PC-9 (cell line): ENCODE measurements at regions not wholly inside any gene's neighbourhood (a gene's known extent, or its start where the extent isn't known, plus 50 kb on each side); places are given as distances from the start of the nearest gene placed in this dataset.

ENCODE experiments used
- BruUV-seq: library from RNA; stranded (reverse); fragments of 400-500 nt; replicated peaks from 2 replicates; lab custom pipeline; 2021; lab: Mats Ljungman, UMichigan
- CTCF ChIA-PET: fragments of 300-600 bp; sonication (Branson Sonifier 250); formaldehyde crosslinking; loops from one replicate; lab custom pipeline; 2022; ENCODE audit warnings: antibody characterized with exemption; lab: Charles Lee
- POLR2A ChIA-PET: fragments of 300-600 bp; sonication (Branson Sonifier 250); formaldehyde crosslinking; loops from one replicate; lab custom pipeline; 2022; ENCODE audit warnings: antibody characterized with exemption; ENCODE audit not compliant: unreplicated experiment; lab: Charles Lee
- DNase-seq, 2 experiments: peaks; one replicate each; pipeline versions ENCODE4 v3.0.0 to v3.0.0-alpha.2; 2015 to 2022; ENCODE audit warnings: mixed read lengths in 1 of 2
- H2AFZ ChIP-seq: fragments of 200-600 bp; sonication (generic); 2 replicates; pipeline ENCODE4 v1.8.1; 2017; ENCODE audit warnings: antibody characterized with exemption
- H3F3A ChIP-seq: fragments of 200-600 bp; sonication (generic); 2 replicates; pipeline ENCODE4 v1.8.1; 2017; ENCODE audit warnings: antibody characterized with exemption, mild to moderate bottlenecking, low read depth; ENCODE audit not compliant: insufficient read depth
- H3K27ac ChIP-seq: fragments of 200-600 bp; sonication (generic); 2 replicates; pipeline ENCODE4 v1.6.1; 2016; ENCODE audit warnings: mixed run types
- H3K27me3 ChIP-seq: fragments of 200-600 bp; sonication (generic); 2 replicates; pipeline ENCODE4 v1.6.1; 2016; ENCODE audit warnings: low read depth, mixed run types; ENCODE audit not compliant: insufficient read depth
- H3K36me3 ChIP-seq: fragments of 200-600 bp; sonication (generic); 2 replicates; pipeline ENCODE4 v1.6.1; 2016; ENCODE audit warnings: low read depth, mixed run types
- H3K4me1 ChIP-seq: fragments of 200-600 bp; sonication (generic); replicated peaks from 2 replicates; pipeline ENCODE4 v1.6.1; 2016; ENCODE audit warnings: mixed run types; ENCODE audit not compliant: insufficient read depth
- H3K4me2 ChIP-seq: fragments of 200-600 bp; sonication (generic); 2 replicates; pipeline ENCODE4 v1.6.1; 2017; ENCODE audit warnings: mixed run types
- H3K4me3 ChIP-seq: fragments of 200-600 bp; sonication (generic); 2 replicates; pipeline ENCODE4 v1.6.1; 2016; ENCODE audit warnings: mixed run types
- H3K79me2 ChIP-seq: fragments of 200-600 bp; sonication (generic); 2 replicates; pipeline ENCODE4 v1.6.1; 2017; ENCODE audit warnings: low read depth, mixed run types
- H3K9me2 ChIP-seq: fragments of 200-600 bp; sonication (generic); 2 replicates; pipeline ENCODE4 v1.8.1; 2017; ENCODE audit warnings: mild to moderate bottlenecking; ENCODE audit not compliant: insufficient read depth
- H3K9me3 ChIP-seq: fragments of 200-600 bp; sonication (generic); 2 replicates; pipeline ENCODE4 v1.8.1; 2016; ENCODE audit warnings: low read depth; ENCODE audit not compliant: insufficient read depth
- H4K20me1 ChIP-seq: fragments of 200-600 bp; sonication (generic); 2 replicates; pipeline ENCODE4 v1.8.1; 2017; ENCODE audit not compliant: insufficient read depth
- EZH2 ChIP-seq: fragments of 200-600 bp; sonication (generic); IDR thresholded peaks from 2 replicates; pipeline ENCODE4 v1.8.0; 2017; ENCODE audit warnings: antibody characterized with exemption, low read depth
- intact Hi-C: fragments of 100-400 bp; cut with micrococcal nuclease; formaldehyde crosslinking; loops from one replicate; pipeline ENCODE4 v1.10.0; 2022; ENCODE audit not compliant: unreplicated experiment
- TF ChIP-seq, protein P1 (sequence below): fragments of 200-600 bp; sonication (generic); conservative IDR thresholded peaks from 2 replicates; pipeline ENCODE4 v1.6.1; 2017; ENCODE audit warnings: mixed run types, antibody characterized with exemption, mild to moderate bottlenecking, moderate library complexity

DNA sequence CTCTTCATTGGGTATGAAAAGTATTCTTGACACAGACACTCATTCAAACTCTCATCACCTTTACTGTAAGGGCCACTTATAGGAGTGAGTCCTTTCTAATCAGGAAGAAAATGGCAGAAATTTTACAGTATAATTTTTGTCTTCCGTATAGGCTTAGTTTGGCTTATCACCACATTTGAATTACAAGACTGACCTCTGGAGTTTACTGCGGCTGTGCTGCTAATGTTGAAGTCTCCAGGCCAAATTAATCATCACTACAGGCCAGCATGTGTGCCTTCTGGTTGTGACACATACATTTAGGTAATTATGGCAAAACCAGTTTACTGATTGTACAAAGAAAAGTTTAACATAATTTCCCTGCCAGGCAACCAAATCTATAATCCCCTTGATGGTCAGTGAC is 753.6 kb upstream of the GCFC2 start:
- Histone ChIP-seq H3K4me3 (no peak overlapping the region), H3F3A (no peaks in the 10 kb centered on the region), H3K79me2 (no peaks in the 10 kb centered on the region), H3K27me3 (0 out of 2 replicates have a peak, but pooled peaks cover 4% of the 10 kb centered on the region), H3K4me2 (no peak overlapping the region), H3K9me2 (no peaks in the 10 kb centered on the region), H3K4me1 (no peaks in the 10 kb centered on the region), H3K9me3 (no peaks in the 10 kb centered on the region), H2AFZ (no peak overlapping the region), H3K27ac (no peak overlapping the region), H3K36me3 (no peaks in the 10 kb centered on the region), H4K20me1 (no peaks in the 10 kb centered on the region)
- intact Hi-C loops: no loop called here
- BruUV-seq: no TSS peak
- DNase-seq: no peak
- POLR2A ChIA-PET: no interaction called here
- TF ChIP-seq EZH2: no peak
- TF ChIP-seq, protein P1, sequence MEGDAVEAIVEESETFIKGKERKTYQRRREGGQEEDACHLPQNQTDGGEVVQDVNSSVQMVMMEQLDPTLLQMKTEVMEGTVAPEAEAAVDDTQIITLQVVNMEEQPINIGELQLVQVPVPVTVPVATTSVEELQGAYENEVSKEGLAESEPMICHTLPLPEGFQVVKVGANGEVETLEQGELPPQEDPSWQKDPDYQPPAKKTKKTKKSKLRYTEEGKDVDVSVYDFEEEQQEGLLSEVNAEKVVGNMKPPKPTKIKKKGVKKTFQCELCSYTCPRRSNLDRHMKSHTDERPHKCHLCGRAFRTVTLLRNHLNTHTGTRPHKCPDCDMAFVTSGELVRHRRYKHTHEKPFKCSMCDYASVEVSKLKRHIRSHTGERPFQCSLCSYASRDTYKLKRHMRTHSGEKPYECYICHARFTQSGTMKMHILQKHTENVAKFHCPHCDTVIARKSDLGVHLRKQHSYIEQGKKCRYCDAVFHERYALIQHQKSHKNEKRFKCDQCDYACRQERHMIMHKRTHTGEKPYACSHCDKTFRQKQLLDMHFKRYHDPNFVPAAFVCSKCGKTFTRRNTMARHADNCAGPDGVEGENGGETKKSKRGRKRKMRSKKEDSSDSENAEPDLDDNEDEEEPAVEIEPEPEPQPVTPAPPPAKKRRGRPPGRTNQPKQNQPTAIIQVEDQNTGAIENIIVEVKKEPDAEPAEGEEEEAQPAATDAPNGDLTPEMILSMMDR: no peak
- CTCF ChIA-PET: no interaction called here

DNA sequence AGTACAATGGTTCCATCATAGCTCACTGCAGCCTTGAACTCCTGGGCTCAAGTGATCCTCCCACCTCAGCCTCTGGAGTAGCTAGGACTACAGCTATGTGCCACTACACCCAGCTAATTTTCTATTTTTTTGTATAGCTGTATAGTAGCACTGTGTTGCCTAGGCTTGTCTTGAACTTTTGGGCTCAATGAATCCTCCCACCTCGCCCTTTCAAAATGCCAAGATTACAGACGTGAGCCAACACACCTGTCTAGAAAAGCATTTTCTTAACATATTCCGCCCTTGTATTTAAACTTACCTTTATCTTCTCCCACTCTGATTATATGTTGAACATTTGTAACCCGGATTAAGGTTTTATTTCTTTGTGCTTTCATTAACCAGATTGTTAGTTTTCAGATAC is 750.7 kb upstream of the GCFC2 start:
- no peaks in the 10 kb centered on the region for H3K4me1 ChIP-seq
- POLR2A ChIA-PET: interaction anchor here (0.7 kb wide), 1 partner anchor 1085 kb away, joined by 17 read pairs; no protein-coding TSS in a partner anchor
- H3K79me2 ChIP-seq: no peaks in the 10 kb centered on the region
- CTCF ChIA-PET: no interaction called here
- no peak overlapping the region for H3K4me2 ChIP-seq
- no peak overlapping the region for H3K4me3 ChIP-seq
- TF ChIP-seq, protein P1: no peak
- TF ChIP-seq EZH2: no peak
- no peak overlapping the region for H2AFZ ChIP-seq
- no peaks in the 10 kb centered on the region for H3K9me2 ChIP-seq
- H3K9me3 ChIP-seq: no peaks in the 10 kb centered on the region
- intact Hi-C loops: no loop called here
- DNase-seq: no peak
- H3K36me3 ChIP-seq: no peaks in the 10 kb centered on the region
- H4K20me1 ChIP-seq: no peaks in the 10 kb centered on the region
- H3K27ac ChIP-seq: no peak overlapping the region
- H3F3A ChIP-seq: no peaks in the 10 kb centered on the region
- no TSS peak for BruUV-seq
- H3K27me3 ChIP-seq: 0 out of 2 replicates have a peak, but pooled peaks cover 4% of the 10 kb centered on the region

DNA sequence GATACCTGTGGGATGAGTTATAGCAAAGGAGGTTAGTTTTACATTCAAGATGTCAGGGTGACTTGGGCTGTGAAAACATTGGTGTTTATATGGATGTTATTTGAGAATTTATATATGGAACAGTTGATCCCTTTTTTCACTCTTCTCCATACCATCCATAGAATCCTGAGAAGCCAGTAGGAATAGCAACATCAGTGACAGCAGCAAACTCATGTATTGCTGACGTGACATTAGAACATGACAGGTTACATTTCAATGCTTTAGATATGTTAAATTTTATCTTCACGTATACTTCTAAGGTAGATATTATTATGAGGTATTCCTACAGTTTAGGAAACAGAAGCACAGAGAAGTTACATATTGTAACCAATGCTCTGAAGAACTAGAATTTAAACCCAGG is 745.2 kb upstream of the GCFC2 start:
- Histone ChIP-seq H3K4me2 (no peak overlapping the region), H3K4me3 (no peak overlapping the region), H2AFZ (no peak overlapping the region), H3K27ac (no peak overlapping the region), H3K9me3 (no peaks in the 10 kb centered on the region), H3K79me2 (no peaks in the 10 kb centered on the region), H4K20me1 (no peaks in the 10 kb centered on the region), H3F3A (no peaks in the 10 kb centered on the region), H3K36me3 (no peaks in the 10 kb centered on the region), H3K27me3 (no peaks in the 10 kb centered on the region), H3K9me2 (no peaks in the 10 kb centered on the region), H3K4me1 (no peaks in the 10 kb centered on the region)
- ChIA-PET POLR2A (no interaction called here), CTCF (no interaction called here)
- intact Hi-C loops: no loop called here
- no TSS peak for BruUV-seq
- no peak for TF ChIP-seq EZH2
- TF ChIP-seq, protein P1: no peak
- no peak for DNase-seq
